ENCODE measurements at regions not wholly inside any gene's neighbourhood (a gene's known extent, or its start where the extent isn't known, plus 50 kb on each side); places are given as distances from the start of the nearest gene placed in this dataset.

GRCh38 chr4:138088449-138089208, 153.5 kb downstream of the SLC7A11 start:
- Histone ChIP-seq H3K27me3 (no peaks in the 10 kb centered on the region), H3K36me3 (no peaks in the 10 kb centered on the region), H3K9ac (ENCODE audit: low read depth in 2 of 2, low read length in 2 of 2) (no peak overlapping the region), H3K27ac (no peak overlapping the region), H3K4me3 (no peak overlapping the region), H3K4me1 (no peaks in the 10 kb centered on the region), H3K9me3 (no peaks in the 10 kb centered on the region)
- no peak for TF ChIP-seq CTCF (IDR thresholded peaks at IDR 0.05)
- intact Hi-C loops (cut with DNase I), result no loop called here
- DNase-seq, result no peak

GRCh38 chr4:138087066-138087719, 155.0 kb downstream of the SLC7A11 start:
- intact Hi-C loops (cut with DNase I), result no loop called here
- TF ChIP-seq CTCF (IDR thresholded peaks at IDR 0.05), result no peak
- H3K4me1 ChIP-seq, result no peaks in the 10 kb centered on the region

GRCh38 chr4:138086611-138087041, 155.5 kb downstream of the SLC7A11 start:
- H3K27ac ChIP-seq, result no peak overlapping the region
- no peak overlapping the region for H3K9ac ChIP-seq (ENCODE audit: low read depth in 2 of 2, low read length in 2 of 2)
- no peaks in the 10 kb centered on the region for H3K4me1 ChIP-seq
- TF ChIP-seq CTCF (IDR thresholded peaks at IDR 0.05), result no peak
- no peak overlapping the region for H3K4me3 ChIP-seq
- DNase-seq, result no peak
- intact Hi-C loops (cut with DNase I), result no loop called here
- H3K9me3 ChIP-seq, result no peaks in the 10 kb centered on the region
- no peaks in the 10 kb centered on the region for H3K27me3 ChIP-seq
- H3K36me3 ChIP-seq, result no peaks in the 10 kb centered on the region

More at GRCh38 chr4:138087066-138087719, 155.0 kb downstream of the SLC7A11 start:
- no peak overlapping the region for H3K27ac ChIP-seq
- H3K9ac ChIP-seq (ENCODE audit: low read depth in 2 of 2, low read length in 2 of 2), result no peak overlapping the region
- no peaks in the 10 kb centered on the region for H3K36me3 ChIP-seq
- no peak for DNase-seq
- H3K9me3 ChIP-seq, result no peaks in the 10 kb centered on the region
- H3K27me3 ChIP-seq, result no peaks in the 10 kb centered on the region
- no peak overlapping the region for H3K4me3 ChIP-seq

- H3K36me3 ChIP-seq, result no peaks in the 10 kb centered on the region
- intact Hi-C loops (cut with DNase I), result no loop called here
- no peak for TF ChIP-seq CTCF (IDR thresholded peaks at IDR 0.05)
- DNase-seq, result no peak
- no peak overlapping the region for H3K9ac ChIP-seq (ENCODE audit: low read depth in 2 of 2, low read length in 2 of 2)
- H3K9me3 ChIP-seq, result no peaks in the 10 kb centered on the region
- H3K27me3 ChIP-seq, result no peaks in the 10 kb centered on the region
- no peaks in the 10 kb centered on the region for H3K4me1 ChIP-seq
- no peak overlapping the region for H3K27ac ChIP-seq
- H3K4me3 ChIP-seq, result no peak overlapping the region
Observed at GRCh38 chr4:138085736-138086305, 156.3 kb downstream of the SLC7A11 start.

- Histone ChIP-seq H3K9me3 (no peaks in the 10 kb centered on the region), H3K27me3 (no peaks in the 10 kb centered on the region), H3K9ac (ENCODE audit: low read depth in 2 of 2, low read length in 2 of 2) (no peak overlapping the region), H3K27ac (no peak overlapping the region), H3K36me3 (no peaks in the 10 kb centered on the region), H3K4me3 (no peak overlapping the region), H3K4me1 (no peaks in the 10 kb centered on the region)
- intact Hi-C loops (cut with DNase I), result no loop called here
- DNase-seq, result no peak
- no peak for TF ChIP-seq CTCF (IDR thresholded peaks at IDR 0.05)
Observed at GRCh38 chr4:138078751-138079520, 163.2 kb downstream of the SLC7A11 start.
